PC-3 (cell line): ENCODE measurements at regions not wholly inside any gene's neighbourhood (a gene's known extent, or its start where the extent isn't known, plus 50 kb on each side); places are given as distances from the start of the nearest gene placed in this dataset.

Source experiments
- CTCF ChIP-seq: fragments of 300-600 bp; sonication (generic); conservative IDR thresholded peaks from 2 replicates; pipeline ENCODE4 v1.5.1; 2017; ENCODE audit warnings: antibody characterized with exemption, low read depth, mild to moderate bottlenecking, low read length
- EZH2 ChIP-seq: fragments of 300-600 bp; sonication (generic); IDR thresholded peaks from one replicate; pipeline ENCODE4 v1.6.1; 2017; ENCODE audit warnings: antibody characterized with exemption, mild to moderate bottlenecking, low read length; ENCODE audit not compliant: unreplicated experiment

GRCh38 chr2:160952464-160953254, 207.6 kb upstream of the TANK start:
- no peak for TF ChIP-seq CTCF
- no peak for TF ChIP-seq EZH2
